D721Med (cell line): ENCODE measurements at regions not wholly inside any gene's neighbourhood (a gene's known extent, or its start where the extent isn't known, plus 50 kb on each side); places are given as distances from the start of the nearest gene placed in this dataset.
"Not testable (repeated sequence)": the region's sequence is repeated elsewhere in the genome, so short reads cannot be mapped to it uniquely, and the experiment has no call there.

Experiments used
- DNase-seq: peaks from one replicate; pipeline ENCODE4 v3.0.0; 2011; ENCODE audit warnings: low spot score; ENCODE audit not compliant: insufficient read length
- FAIRE-seq: peaks from 2 replicates; lab custom pipeline; 2011; peaks lifted over from hg19 to GRCh38; lab: Jason Lieb, UNC
- TF ChIP-seq, protein P1 (sequence below): IDR thresholded peaks from 2 replicates; pipeline ENCODE4 v1.5.1; 2012; ENCODE audit warnings: mild to moderate bottlenecking, control low read depth; ENCODE audit not compliant: insufficient read depth; ENCODE audit errors: missing control alignments

DNA sequence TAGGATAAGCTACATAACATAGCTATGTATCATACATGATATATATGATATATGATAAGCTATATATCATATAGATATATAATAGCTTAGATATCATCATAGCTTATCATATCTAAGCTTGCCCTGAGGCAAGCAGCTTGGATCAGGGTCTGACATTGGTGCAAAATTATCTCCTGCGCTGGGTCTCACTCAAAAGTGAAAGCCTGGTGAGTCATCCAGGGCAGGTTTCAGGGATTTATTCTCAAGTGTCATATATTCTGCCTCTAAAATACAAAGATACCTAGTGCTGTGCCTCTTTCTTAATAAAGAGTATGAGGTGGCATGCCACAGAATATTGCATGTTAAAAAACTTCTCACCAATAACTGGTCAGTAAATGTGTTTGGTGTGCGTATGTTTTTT, 105.9 kb downstream of the CDC14C start:
- DNase-seq (no peak), FAIRE-seq (no peak)
- TF ChIP-seq, protein P1, sequence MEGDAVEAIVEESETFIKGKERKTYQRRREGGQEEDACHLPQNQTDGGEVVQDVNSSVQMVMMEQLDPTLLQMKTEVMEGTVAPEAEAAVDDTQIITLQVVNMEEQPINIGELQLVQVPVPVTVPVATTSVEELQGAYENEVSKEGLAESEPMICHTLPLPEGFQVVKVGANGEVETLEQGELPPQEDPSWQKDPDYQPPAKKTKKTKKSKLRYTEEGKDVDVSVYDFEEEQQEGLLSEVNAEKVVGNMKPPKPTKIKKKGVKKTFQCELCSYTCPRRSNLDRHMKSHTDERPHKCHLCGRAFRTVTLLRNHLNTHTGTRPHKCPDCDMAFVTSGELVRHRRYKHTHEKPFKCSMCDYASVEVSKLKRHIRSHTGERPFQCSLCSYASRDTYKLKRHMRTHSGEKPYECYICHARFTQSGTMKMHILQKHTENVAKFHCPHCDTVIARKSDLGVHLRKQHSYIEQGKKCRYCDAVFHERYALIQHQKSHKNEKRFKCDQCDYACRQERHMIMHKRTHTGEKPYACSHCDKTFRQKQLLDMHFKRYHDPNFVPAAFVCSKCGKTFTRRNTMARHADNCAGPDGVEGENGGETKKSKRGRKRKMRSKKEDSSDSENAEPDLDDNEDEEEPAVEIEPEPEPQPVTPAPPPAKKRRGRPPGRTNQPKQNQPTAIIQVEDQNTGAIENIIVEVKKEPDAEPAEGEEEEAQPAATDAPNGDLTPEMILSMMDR: no peak

DNA sequence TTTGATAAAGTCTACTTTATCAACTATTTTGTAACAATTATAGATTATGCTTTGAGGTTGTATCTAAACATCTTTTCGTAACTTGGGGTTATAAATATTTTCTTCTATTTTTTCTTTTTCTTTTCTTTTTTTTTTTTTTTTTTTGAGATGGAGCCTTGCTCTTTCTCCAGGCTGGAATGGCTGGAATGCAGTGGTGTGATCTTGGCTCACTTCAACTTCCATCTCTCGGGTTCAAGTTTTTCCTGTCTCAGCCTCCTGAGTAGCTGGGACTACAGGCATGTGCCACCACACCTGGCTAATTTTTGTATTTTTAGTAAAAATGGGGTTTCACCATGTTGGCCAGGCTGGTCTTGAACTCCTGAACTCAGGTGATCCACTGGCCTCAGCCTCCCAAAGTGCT, 108.8 kb downstream of the CDC14C start:
- not testable (repeated sequence) for DNase-seq, FAIRE-seq

DNA sequence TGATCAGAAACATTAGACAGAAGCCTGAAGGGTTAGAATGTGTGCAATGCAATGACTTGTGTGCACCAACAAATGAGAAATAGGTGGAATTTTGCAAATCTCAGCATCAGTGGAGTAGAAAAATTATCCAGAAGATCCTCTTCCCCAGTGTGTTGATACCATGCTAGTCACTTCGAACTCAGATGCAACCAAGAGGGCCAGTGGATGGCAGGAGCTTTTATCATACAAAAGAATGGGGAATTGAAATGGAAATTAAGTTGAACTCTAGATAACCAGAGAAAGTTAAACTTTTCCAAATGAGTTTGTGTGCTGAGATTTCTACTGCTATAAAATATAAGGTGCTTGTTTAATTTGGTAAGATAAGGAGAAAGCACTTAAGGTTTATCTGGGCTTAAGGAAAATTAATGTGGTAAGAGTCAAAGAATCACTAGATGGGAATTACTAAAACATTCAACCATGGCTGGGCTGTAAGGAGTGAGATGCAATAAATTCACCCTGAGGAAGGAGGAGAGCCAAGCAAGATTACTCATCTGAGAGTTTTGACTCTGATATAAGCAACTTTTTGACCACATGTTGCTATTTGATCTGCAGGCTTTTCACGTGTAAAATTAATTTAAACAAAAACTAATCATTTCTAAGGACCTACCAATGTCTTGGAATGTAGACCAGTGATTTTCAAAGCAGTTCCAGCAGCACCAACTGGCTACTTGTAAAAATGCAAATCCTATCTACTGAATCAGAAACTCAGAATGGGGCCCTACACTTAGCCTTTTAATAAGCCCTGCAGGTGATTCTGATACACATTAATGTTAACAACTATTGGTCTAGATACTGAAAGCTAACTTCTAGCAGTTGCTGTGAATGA, 113.2 kb downstream of the CDC14C start:
- FAIRE-seq (no peak), DNase-seq (no peak)
- TF ChIP-seq, protein P1: no peak

DNA sequence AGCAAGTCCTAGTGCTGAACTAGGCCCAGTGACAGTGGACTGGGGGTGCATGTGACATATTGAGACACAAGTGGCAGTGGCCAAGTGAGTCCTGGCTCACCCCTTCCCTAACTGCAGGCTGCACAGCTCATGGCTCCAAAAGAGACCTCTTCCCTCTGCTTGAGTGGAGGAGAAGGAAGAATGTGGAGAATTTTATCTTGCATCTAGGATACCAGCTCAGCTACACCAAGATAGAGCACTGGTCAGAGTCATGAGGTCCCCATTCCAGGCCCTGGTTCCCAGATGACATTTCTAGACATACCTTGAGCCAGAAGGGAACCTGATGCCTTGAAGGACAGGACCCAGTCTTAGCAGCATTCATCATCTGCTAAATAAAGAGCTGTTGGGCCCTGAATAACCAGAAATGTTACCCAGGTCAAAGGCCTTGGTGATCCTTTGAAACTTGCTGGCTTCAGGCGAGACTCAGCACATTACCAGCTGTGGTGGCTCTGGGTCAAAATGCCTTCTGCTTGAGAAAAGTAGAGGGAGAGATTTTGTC, 114.5 kb downstream of the CDC14C start:
- TF ChIP-seq, protein P1: no peak
- DNase-seq (no peak), FAIRE-seq (no peak)

DNA sequence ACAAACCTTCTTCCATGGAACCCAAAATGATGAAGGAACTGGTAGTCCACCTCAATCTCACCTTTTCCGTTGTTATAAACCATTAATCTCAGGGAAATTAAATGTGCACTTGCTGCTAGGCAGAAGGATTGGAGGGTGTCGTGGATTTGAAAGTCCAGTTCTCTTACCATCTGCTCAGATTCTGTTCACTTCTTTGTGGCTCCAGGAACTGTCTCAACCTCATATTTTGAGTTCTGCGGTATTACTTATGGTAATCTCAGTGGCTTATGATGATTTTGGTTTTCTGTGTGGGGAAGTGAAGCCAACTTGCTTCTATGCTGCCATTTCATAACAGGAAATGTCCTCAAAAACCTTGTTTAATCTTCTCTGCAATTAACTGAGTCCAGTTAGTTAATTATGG, 136.4 kb downstream of the CDC14C start:
- no peak for DNase-seq
- TF ChIP-seq, protein P1: no peak
- no peak for FAIRE-seq

DNA sequence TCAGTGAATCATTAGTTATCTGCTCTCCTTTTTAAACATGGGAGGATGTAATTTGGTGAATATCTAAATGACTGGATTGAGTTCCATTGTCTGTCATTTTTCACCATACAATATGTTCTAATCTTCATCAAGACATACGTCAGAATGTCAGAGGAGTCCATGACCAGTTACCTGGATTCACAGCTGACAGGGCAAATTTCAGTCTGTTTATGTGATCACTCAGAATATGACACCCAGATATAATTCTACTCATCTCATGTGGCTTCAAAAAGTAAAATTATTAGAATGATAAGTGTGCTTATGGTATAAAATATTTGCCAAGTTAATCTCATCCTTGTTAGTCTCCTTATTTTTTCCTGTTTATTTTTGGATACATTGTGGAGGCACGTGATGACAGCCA, 150.2 kb downstream of the CDC14C start:
- TF ChIP-seq, protein P1: no peak
- DNase-seq (no peak), FAIRE-seq (no peak)

DNA sequence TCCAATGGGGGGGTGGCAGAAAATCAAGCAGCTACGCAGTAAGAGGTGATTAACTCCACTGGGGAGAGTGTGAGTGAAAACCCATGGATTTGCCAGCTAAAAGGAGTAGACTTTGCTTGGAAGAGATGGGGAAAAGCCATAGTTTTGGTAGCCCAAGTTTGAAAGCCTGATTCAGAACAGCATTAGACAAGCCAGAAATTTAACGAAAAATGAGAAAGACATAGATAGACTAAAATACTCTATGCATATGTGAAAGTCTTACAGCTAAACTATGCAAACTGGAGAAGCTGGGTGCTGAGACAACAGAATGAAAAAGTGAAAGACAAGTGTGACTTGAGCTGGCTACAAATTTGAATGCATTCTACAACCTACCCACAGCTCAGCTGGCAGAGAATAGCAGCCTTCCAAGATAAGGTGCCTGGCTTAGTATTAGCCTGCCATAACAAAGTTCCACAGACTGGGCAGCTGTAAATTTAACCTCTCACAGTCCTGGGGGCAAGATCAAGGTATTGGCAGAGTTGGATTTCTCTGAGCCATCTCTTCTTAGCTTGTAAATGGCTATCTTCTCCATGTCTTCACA, 156.6 kb downstream of the CDC14C start:
- FAIRE-seq: no peak
- no peak for DNase-seq
- TF ChIP-seq, protein P1: no peak
